SU-DHL-6 (cell line): ENCODE measurements at regions not wholly inside any gene's neighbourhood (a gene's known extent, or its start where the extent isn't known, plus 50 kb on each side); places are given as distances from the start of the nearest gene placed in this dataset.

Experiments
- H2AFZ ChIP-seq: fragments of 200-600 bp; sonication (generic); 2 replicates; pipeline ENCODE4 v1.6.1; 2014; ENCODE audit warnings: low read depth, mild to moderate bottlenecking, moderate library complexity, mixed read lengths, antibody characterized with exemption, low read length; ENCODE audit not compliant: severe bottlenecking
- H3F3A ChIP-seq: fragments of 200-600 bp; shearing (Covaris generic); 2 replicates; pipeline ENCODE4 v1.6.0; 2016; ENCODE audit warnings: antibody characterized with exemption, mild to moderate bottlenecking; ENCODE audit not compliant: insufficient read depth
- H3K27ac ChIP-seq: fragments of 200-600 bp; sonication (generic); 2 replicates; pipeline ENCODE4 v1.5.1; 2016; ENCODE audit warnings: low read depth, mild to moderate bottlenecking, low read length, moderate library complexity, mixed read lengths
- H3K27me3 ChIP-seq: fragments of 200-600 bp; sonication (generic), shearing (Covaris generic); 2 replicates; pipeline ENCODE4 v1.6.0; 2014; ENCODE audit warnings: mild to moderate bottlenecking, low read length
- H3K36me3 ChIP-seq: fragments of 200-600 bp; sonication (generic); 2 replicates; pipeline ENCODE4 v1.6.1; 2014; ENCODE audit warnings: mild to moderate bottlenecking, low read length, mixed read lengths
- H3K4me2 ChIP-seq: fragments of 300-600, 200-600 bp; shearing (Covaris generic), sonication (generic); 2 replicates; pipeline ENCODE4 v1.6.0; 2014; ENCODE audit warnings: low read length, low read depth, mild to moderate bottlenecking; ENCODE audit not compliant: poor library complexity, severe bottlenecking
- H3K4me3 ChIP-seq: fragments of 200-600 bp; sonication (generic); 2 replicates; pipeline ENCODE4 v1.5.1; 2014; ENCODE audit warnings: antibody characterized with exemption, low read length, mild to moderate bottlenecking, mixed read lengths; ENCODE audit not compliant: insufficient read depth, poor library complexity, severe bottlenecking
- H3K79me2 ChIP-seq: fragments of 200-600 bp; sonication (generic); 2 replicates; pipeline ENCODE4 v1.6.1; 2014; ENCODE audit warnings: mild to moderate bottlenecking, low read length, moderate library complexity; ENCODE audit not compliant: insufficient read depth
- H3K9ac ChIP-seq: fragments of 200-600 bp; sonication (generic); 2 replicates; pipeline ENCODE4 v1.7.0; 2014; ENCODE audit warnings: mild to moderate bottlenecking, low read length
- H3K9me2 ChIP-seq: fragments of 200-600 bp; sonication (generic); replicated peaks from 2 replicates; pipeline ENCODE4 v1.6.1; 2014; ENCODE audit warnings: low read length; ENCODE audit not compliant: insufficient read depth
- H3K9me3 ChIP-seq: fragments of 200-600 bp; sonication (generic); 2 replicates; pipeline ENCODE4 v1.6.1; 2014; ENCODE audit warnings: low read length, mixed read lengths; ENCODE audit not compliant: insufficient read depth
- H4K20me1 ChIP-seq: fragments of 200-600 bp; sonication (generic); 2 replicates; pipeline ENCODE4 v1.6.1; 2014; ENCODE audit warnings: low read depth, mild to moderate bottlenecking, antibody characterized with exemption, low read length, moderate library complexity, mixed read lengths
- EZH2phosphoT487 ChIP-seq: fragments of 200-600 bp; sonication (generic), shearing (Covaris generic); conservative IDR thresholded peaks from 2 replicates; pipeline ENCODE4 v1.6.1; 2018; ENCODE audit warnings: mild to moderate bottlenecking, antibody characterized with exemption, low read length, moderate library complexity, mixed read lengths
- TF ChIP-seq, protein P1 (sequence below): fragments of 200-600 bp; sonication (generic); IDR thresholded peaks from one replicate; pipeline ENCODE4 v1.5.1; 2017; ENCODE audit warnings: antibody characterized with exemption, mild to moderate bottlenecking, low read length, moderate library complexity; ENCODE audit not compliant: insufficient read depth, poor library complexity, severe bottlenecking

DNA sequence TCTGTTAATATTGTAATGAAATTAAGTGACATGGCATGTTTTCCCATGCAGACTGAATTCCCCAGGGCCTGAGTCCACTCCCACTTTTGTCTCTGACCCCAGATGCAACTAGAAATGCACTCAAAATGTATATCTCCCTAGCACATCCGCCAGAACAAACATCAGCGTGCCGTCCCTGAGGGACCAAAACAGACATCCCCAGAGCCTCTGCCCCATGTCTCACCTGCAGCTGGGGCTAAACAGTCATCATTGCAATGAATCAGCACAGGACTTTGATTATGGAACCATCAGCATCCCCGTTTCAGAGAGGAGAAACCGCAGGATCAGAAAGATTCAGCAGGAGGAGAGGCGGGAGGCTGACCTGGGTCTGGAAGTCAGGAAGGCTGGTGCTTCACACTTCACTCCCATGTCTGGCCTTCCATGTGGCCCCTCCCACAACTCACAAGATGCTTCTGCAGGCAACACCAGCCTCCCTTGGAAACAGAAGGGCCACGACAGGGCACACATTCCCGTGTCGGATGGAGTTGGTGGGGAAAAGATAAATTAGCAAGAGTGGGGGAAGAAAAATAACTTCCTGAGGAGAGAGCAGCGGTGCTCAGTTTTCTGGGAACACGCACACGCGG lies 130.6 kb upstream of the VSTM2B start:
- Histone ChIP-seq H4K20me1 (no peaks in the 10 kb centered on the region), H3K36me3 (no peaks in the 10 kb centered on the region), H3K27me3 (no peaks in the 10 kb centered on the region), H3K79me2 (no peaks in the 10 kb centered on the region), H3K9me3 (no peaks in the 10 kb centered on the region), H3K9ac (no peak overlapping the region), H3K4me2 (no peak overlapping the region), H3K9me2 (no peaks in the 10 kb centered on the region), H3K27ac (no peak overlapping the region), H3K4me3 (no peak overlapping the region), H2AFZ (no peak overlapping the region), H3F3A (no peaks in the 10 kb centered on the region)
- TF ChIP-seq, protein P1, sequence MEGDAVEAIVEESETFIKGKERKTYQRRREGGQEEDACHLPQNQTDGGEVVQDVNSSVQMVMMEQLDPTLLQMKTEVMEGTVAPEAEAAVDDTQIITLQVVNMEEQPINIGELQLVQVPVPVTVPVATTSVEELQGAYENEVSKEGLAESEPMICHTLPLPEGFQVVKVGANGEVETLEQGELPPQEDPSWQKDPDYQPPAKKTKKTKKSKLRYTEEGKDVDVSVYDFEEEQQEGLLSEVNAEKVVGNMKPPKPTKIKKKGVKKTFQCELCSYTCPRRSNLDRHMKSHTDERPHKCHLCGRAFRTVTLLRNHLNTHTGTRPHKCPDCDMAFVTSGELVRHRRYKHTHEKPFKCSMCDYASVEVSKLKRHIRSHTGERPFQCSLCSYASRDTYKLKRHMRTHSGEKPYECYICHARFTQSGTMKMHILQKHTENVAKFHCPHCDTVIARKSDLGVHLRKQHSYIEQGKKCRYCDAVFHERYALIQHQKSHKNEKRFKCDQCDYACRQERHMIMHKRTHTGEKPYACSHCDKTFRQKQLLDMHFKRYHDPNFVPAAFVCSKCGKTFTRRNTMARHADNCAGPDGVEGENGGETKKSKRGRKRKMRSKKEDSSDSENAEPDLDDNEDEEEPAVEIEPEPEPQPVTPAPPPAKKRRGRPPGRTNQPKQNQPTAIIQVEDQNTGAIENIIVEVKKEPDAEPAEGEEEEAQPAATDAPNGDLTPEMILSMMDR, result no peak
- TF ChIP-seq EZH2phosphoT487, result no peak

DNA sequence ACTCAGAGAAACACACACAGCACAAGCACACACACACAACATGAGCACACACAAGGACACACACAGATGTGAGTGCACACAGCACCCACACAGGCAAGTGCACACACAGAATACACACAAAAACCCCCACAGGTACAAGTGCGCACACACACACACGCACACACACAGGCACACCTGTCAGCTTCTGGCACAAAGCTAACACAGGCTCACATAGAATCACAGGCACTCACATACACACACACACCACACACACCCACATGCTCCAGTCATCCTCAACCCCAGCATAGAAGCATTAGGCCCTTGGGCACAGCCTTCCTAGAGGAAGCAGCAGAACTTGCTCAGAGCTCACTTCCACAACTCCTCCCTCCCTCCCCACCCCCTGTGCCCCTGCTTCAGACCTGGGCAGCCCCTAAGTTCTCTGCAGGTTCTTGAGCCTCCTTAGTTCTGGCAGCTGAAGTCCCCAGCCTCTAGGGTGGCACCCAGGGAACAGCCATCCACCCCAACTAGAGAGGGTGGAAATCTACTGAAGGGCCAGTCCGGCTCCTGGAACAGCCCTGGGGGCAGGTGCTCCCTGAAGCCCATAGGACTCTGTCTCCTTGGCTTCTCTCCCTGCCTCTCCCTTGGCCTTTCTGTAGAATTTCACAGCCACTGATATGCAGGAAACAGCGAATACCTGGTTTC lies 129.9 kb upstream of the VSTM2B start:
- Histone ChIP-seq H3K4me3 (no peak overlapping the region), H3K79me2 (no peaks in the 10 kb centered on the region), H3K9me2 (no peaks in the 10 kb centered on the region), H4K20me1 (no peaks in the 10 kb centered on the region), H3F3A (no peaks in the 10 kb centered on the region), H3K27ac (no peak overlapping the region), H3K9ac (no peak overlapping the region), H3K9me3 (no peaks in the 10 kb centered on the region), H3K4me2 (no peak overlapping the region), H3K36me3 (no peaks in the 10 kb centered on the region), H3K27me3 (no peaks in the 10 kb centered on the region), H2AFZ (no peak overlapping the region)
- TF ChIP-seq, protein P1, result no peak
- TF ChIP-seq EZH2phosphoT487, result no peak

DNA sequence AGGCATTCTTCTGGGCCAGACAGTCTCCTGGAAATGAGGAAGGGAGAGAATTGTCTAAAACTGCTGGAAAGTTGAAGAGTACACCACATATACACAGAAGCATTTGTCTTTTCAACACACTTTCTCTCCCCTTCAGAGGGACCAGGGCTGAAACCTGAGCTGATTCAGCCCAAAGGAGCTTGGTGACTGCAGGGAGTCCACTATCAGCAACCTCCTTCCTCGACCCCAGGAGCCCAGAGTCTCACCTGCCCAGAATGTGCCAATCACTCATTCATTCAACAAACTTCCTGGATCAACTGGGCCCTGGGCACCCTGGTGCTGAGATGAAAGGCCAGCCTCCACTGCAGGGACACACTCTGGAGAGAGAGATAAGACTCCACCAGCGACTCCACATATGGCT lies 128.9 kb upstream of the VSTM2B start:
- Histone ChIP-seq H3K4me3 (no peak overlapping the region), H3K9me2 (no peaks in the 10 kb centered on the region), H3K9me3 (no peaks in the 10 kb centered on the region), H3K9ac (no peak overlapping the region), H3K36me3 (no peaks in the 10 kb centered on the region), H3K27me3 (no peaks in the 10 kb centered on the region), H2AFZ (no peak overlapping the region), H3F3A (no peaks in the 10 kb centered on the region), H4K20me1 (no peaks in the 10 kb centered on the region), H3K27ac (no peak overlapping the region), H3K79me2 (no peaks in the 10 kb centered on the region), H3K4me2 (no peak overlapping the region)
- TF ChIP-seq EZH2phosphoT487, result no peak
- TF ChIP-seq, protein P1, result no peak
